CD1c-positive myeloid dendritic cell (primary cell): ENCODE measurements at regions not wholly inside any gene's neighbourhood (a gene's known extent, or its start where the extent isn't known, plus 50 kb on each side); places are given as distances from the start of the nearest gene placed in this dataset.

Source experiments
- DNase-seq: peaks from one replicate; pipeline ENCODE4 v3.0.0-alpha.2; 2016; ENCODE audit errors: extremely low spot score

DNA sequence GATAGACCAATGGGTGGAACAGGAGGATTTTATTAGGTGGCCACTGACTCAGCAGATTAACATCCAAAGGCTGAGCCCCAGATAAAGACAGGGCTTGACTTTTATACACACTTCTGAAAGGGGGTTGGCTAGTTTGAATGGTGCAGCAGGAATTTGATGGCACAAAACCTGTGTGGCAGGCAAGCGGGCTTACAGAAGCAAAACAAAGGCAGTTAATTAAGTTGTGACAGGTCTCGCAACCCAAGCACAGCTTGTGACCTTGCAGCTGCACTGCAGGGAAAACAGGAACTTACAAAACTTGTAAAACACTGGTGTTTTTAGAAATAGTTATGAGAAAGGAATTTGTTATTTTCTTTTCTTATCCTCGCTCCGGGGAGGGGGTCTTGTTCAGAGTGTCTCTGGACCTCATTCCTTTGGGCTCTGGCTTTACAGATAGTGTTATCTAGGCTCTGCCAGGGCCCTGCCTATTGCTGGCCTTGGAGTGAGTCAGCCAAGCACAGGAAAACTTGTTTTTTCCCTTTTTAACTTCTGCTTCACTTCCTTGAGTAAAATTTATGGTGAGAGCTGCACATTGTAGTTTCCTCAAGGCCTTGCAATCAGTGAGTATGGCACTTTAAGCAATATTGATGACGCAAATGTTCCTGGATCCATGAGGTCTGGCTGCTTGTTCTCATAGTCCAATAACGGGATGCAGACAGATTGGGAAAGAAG, 457.1 kb downstream of the TGIF2LY start:
- peak; percentile 8 for DNase-seq
